ENCODE measurements at regions not wholly inside any gene's neighbourhood (a gene's known extent, or its start where the extent isn't known, plus 50 kb on each side); places are given as distances from the start of the nearest gene placed in this dataset. TPM values are rescaled to one million over a fixed set of nuclear protein-coding genes. Genes with fewer than 3 reads are reported as not detected.

GRCh38 chr12:29048787-29049186, 100.3 kb upstream of the FAR2 start:
- no peak for DNase-seq

- DNase-seq: no peak
These were observed 98.6 kb upstream of the FAR2 start for GRCh38 chr12:29050503-29050902.

GRCh38 chr12:29051221-29051620, 97.9 kb upstream of the FAR2 start:
- no peak for DNase-seq

- DNase-seq: no peak
These were observed 95.5 kb upstream of the FAR2 start for GRCh38 chr12:29053567-29053966.

- DNase-seq: peak; percentile 37
These were observed 94.0 kb upstream of the FAR2 start for GRCh38 chr12:29054858-29055663.

- no peak for DNase-seq
These were observed 83.0 kb upstream of the FAR2 start for GRCh38 chr12:29066011-29066588.

- no peak for DNase-seq
These were observed 81.6 kb upstream of the FAR2 start for GRCh38 chr12:29067430-29067829.

- DNase-seq: no peak
These were observed 78.8 kb upstream of the FAR2 start for GRCh38 chr12:29070309-29070708.

GRCh38 chr12:29071099-29071498, 78.0 kb upstream of the FAR2 start:
- no peak for DNase-seq

- DNase-seq: no peak
These were observed 76.4 kb upstream of the FAR2 start for GRCh38 chr12:29072631-29073030.

- peak; percentile 72 for DNase-seq
These were observed 75.3 kb upstream of the FAR2 start for GRCh38 chr12:29073631-29074239.

GRCh38 chr12:29081101-29081500, 68.0 kb upstream of the FAR2 start:
- no peak for DNase-seq

- no peak for DNase-seq
These were observed 66.6 kb upstream of the FAR2 start for GRCh38 chr12:29082522-29082921.

- no peak for DNase-seq
These were observed 62.5 kb upstream of the FAR2 start for GRCh38 chr12:29086325-29087271.

GRCh38 chr12:29088611-29089219, 60.4 kb upstream of the FAR2 start:
- DNase-seq: no peak

Small RNA genes in the stretch of these regions (small RNA-seq; reads per million reads assigned to genes)
- not detected for gene AC024255.1 (ENCODE audit: low replicate concordance)

Measured in tongue (tissue), 2 donors.